HFFc6 (cell line): ENCODE measurements at regions not wholly inside any gene's neighbourhood (a gene's known extent, or its start where the extent isn't known, plus 50 kb on each side); places are given as distances from the start of the nearest gene placed in this dataset. TPM values are rescaled to one million over a fixed set of nuclear protein-coding genes. Genes with fewer than 3 reads are reported as not detected.

Experiments
- microRNA-seq: library from miRNA; unstranded; fragments of <30 nt; microRNA quantifications from one replicate; pipeline ENCODE4, GENCODE V29; 2019

Small RNA genes in the stretch of these regions (microRNA-seq; reads per million reads assigned to microRNA genes)
- not detected for gene MIR2054
